CD14-positive monocyte (primary cell): ENCODE measurements at regions not wholly inside any gene's neighbourhood (a gene's known extent, or its start where the extent isn't known, plus 50 kb on each side); places are given as distances from the start of the nearest gene placed in this dataset.

ENCODE experiments used
- DNase-seq, 3 donors: peaks; one replicate each; pipeline ENCODE4 v3.0.0-alpha.2; 2011 to 2022
- H2AFZ ChIP-seq: 2 replicates; pipeline ENCODE4 v1.6.0; 2012; ENCODE audit warnings: mild to moderate bottlenecking, low read depth, low read length, inconsistent platforms; ENCODE audit not compliant: insufficient read depth, poor library complexity, severe bottlenecking
- H3K27ac ChIP-seq, 2 donors: 1 replicate in 1 of 2; 2 replicates in 1 of 2; pipeline ENCODE4 v1.5.1; 2012 to 2013; ENCODE audit warnings: low read length in 2 of 2, control low read depth in 1 of 2, inconsistent platforms in 1 of 2, low read depth in 1 of 2, mild to moderate bottlenecking in 1 of 2
- H3K27me3 ChIP-seq, 2 donors: one replicate each; pipeline versions ENCODE4 v1.6.0 to v1.6.1; 2011 to 2013; ENCODE audit warnings: low read length in 2 of 2; ENCODE audit not compliant: control insufficient read depth in 2 of 2, insufficient read depth in 2 of 2
- H3K36me3 ChIP-seq, 2 donors: replicated peaks in 1 of 2; 1 replicate in 1 of 2; 2 replicates in 1 of 2; pipeline versions ENCODE4 v1.5.1 to v1.6.1; 2012 to 2013; ENCODE audit warnings: low read length in 2 of 2, control low read depth in 1 of 2, inconsistent platforms in 1 of 2, mild to moderate bottlenecking in 1 of 2; ENCODE audit not compliant: insufficient read depth in 2 of 2, control insufficient read depth in 1 of 2
- H3K4me1 ChIP-seq, 2 donors: 1 replicate in 1 of 2; 2 replicates in 1 of 2; pipeline versions ENCODE4 v1.5.1 to v1.6.1; 2012 to 2013; ENCODE audit warnings: low read length in 2 of 2, control low read depth in 1 of 2, inconsistent platforms in 1 of 2, mild to moderate bottlenecking in 1 of 2, moderate library complexity in 1 of 2; ENCODE audit not compliant: insufficient read depth in 2 of 2, control insufficient read depth in 1 of 2
- H3K4me2 ChIP-seq: replicated peaks from 2 replicates; pipeline ENCODE3; 2012; ENCODE audit warnings: low read length, moderate library complexity, mild to moderate bottlenecking; ENCODE audit not compliant: poor library complexity, severe bottlenecking; ENCODE audit errors: extremely low read depth
- H3K4me3 ChIP-seq, 3 experiments: fragments of 200-600 bp in 1 of 3; sonication (generic) in 1 of 3; replicated peaks in 1 of 3; 1 replicate in 2 of 3; 2 replicates in 1 of 3; pipeline ENCODE4 v1.5.1; 2011 to 2013; ENCODE audit warnings: low read length in 3 of 3, mild to moderate bottlenecking in 3 of 3, control low read depth in 2 of 3, low read depth in 2 of 3, inconsistent platforms in 1 of 3, moderate library complexity in 1 of 3
- H3K79me2 ChIP-seq: 2 replicates; pipeline ENCODE4 v1.6.0; 2012; ENCODE audit warnings: mild to moderate bottlenecking, control low read depth, inconsistent platforms, low read length, moderate library complexity; ENCODE audit not compliant: insufficient read depth
- H3K9ac ChIP-seq: 2 replicates; pipeline ENCODE4 v1.6.0; 2017; ENCODE audit warnings: low read length, mild to moderate bottlenecking; ENCODE audit not compliant: insufficient read depth, poor library complexity, severe bottlenecking
- H3K9me3 ChIP-seq, 2 donors: replicated peaks in 1 of 2; 1 replicate in 1 of 2; 2 replicates in 1 of 2; pipeline versions ENCODE4 v1.5.1 to v1.6.1; 2012 to 2013; ENCODE audit warnings: low read length in 2 of 2, control low read depth in 1 of 2; ENCODE audit not compliant: control insufficient read depth in 1 of 2, insufficient read depth in 1 of 2
- H4K20me1 ChIP-seq: 2 replicates; pipeline ENCODE4 v1.6.0; 2012; ENCODE audit warnings: mild to moderate bottlenecking, low read length, control low read depth, moderate library complexity; ENCODE audit not compliant: insufficient read depth
- H3K27ac Mint-ChIP-seq, 7 donors: one replicate each; pipeline ENCODE4 v1.8.0; 2020; ENCODE audit warnings: mild to moderate bottlenecking in 7 of 7, mixed read lengths in 7 of 7, moderate library complexity in 6 of 7, inconsistent platforms in 2 of 7
- H3K27me3 Mint-ChIP-seq, 3 donors: one replicate each; pipeline ENCODE4 v1.8.0; 2021 to 2022; ENCODE audit warnings: low read depth in 3 of 3, mild to moderate bottlenecking in 3 of 3, mixed read lengths in 3 of 3, moderate library complexity in 3 of 3, inconsistent platforms in 1 of 3
- H3K36me3 Mint-ChIP-seq, 2 donors: one replicate each; pipeline ENCODE4 v1.8.0; 2020; ENCODE audit warnings: mixed read lengths in 2 of 2, inconsistent platforms in 1 of 2, mild to moderate bottlenecking in 1 of 2
- H3K4me1 Mint-ChIP-seq: one replicate; pipeline ENCODE4 v1.8.0; 2020; ENCODE audit warnings: mild to moderate bottlenecking, mixed read lengths
- H3K4me3 Mint-ChIP-seq, 2 donors: one replicate each; pipeline ENCODE4 v1.8.0; 2020; ENCODE audit warnings: mild to moderate bottlenecking in 2 of 2, mixed read lengths in 2 of 2, moderate library complexity in 1 of 2
- H3K9me3 Mint-ChIP-seq, 7 donors: one replicate each; pipeline ENCODE4 v1.8.0; 2020 to 2022; ENCODE audit warnings: mixed read lengths in 7 of 7, mild to moderate bottlenecking in 6 of 7, moderate library complexity in 6 of 7, inconsistent platforms in 2 of 7
- WGBS: methylation state at CpG from one replicate; pipeline ENCODE4 v1.1.5; 2013; ENCODE audit warnings: missing lambda C conversion rate; ENCODE audit not compliant: insufficient coverage; 5-methylcytosine and 5-hydroxymethylcytosine counted together
- intact Hi-C, 2 donors: fragments of 100-400 bp; cut with micrococcal nuclease; formaldehyde crosslinking; loops; one replicate each; pipeline versions ENCODE4 v1.15.0 to v1.15.1; 2023
- TF ChIP-seq, protein P1 (sequence below): fragments of 200-600 bp; IDR thresholded peaks from one replicate; pipeline ENCODE4 v1.8.0; 2022; ENCODE audit warnings: antibody characterized with exemption, mild to moderate bottlenecking

DNA sequence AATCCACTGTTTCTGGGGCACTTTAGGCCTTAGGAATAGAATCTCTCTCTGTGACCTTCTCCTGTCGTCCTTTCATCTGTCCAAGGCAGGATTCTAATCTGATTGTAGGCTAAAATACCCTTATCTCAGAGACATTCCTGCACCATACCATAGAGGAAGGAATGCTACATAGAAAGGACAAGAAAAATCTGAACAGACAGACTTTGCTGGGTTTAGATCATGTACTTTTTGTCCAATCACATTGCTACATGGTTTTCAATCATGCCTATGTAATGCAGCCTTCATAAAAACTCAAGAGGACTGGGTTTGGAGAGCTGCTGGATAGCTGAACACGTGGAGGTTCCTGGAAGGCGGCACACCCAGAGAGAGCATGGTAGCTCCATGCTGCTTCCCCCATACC is 378.5 kb upstream of the SEMA6D start:
- Mint-ChIP-seq H3K27ac (no peak overlapping the region), H3K27me3 (peaks cover 0 to 5% (median 0%) of the 10 kb centered on the region in 3 donors), H3K4me3 (no peak overlapping the region), H3K9me3 (peaks cover 4 to 16% (median 8%) of the 10 kb centered on the region in 7 donors), H3K36me3 (no peaks in the 10 kb centered on the region), H3K4me1 (no peaks in the 10 kb centered on the region)
- peaks cover 5 to 6% of the 10 kb centered on the region in 2 donors for H3K9me3 ChIP-seq
- intact Hi-C loops: no loop called here
- H3K27ac ChIP-seq: no peak overlapping the region
- no peaks in the 10 kb centered on the region for H3K4me1 ChIP-seq
- H3K79me2 ChIP-seq: no peaks in the 10 kb centered on the region
- no peaks in the 10 kb centered on the region for H3K27me3 ChIP-seq
- H3K4me3 ChIP-seq: no peak overlapping the region
- no peak overlapping the region for H3K9ac ChIP-seq
- no peaks in the 10 kb centered on the region for H4K20me1 ChIP-seq
- TF ChIP-seq, protein P1, sequence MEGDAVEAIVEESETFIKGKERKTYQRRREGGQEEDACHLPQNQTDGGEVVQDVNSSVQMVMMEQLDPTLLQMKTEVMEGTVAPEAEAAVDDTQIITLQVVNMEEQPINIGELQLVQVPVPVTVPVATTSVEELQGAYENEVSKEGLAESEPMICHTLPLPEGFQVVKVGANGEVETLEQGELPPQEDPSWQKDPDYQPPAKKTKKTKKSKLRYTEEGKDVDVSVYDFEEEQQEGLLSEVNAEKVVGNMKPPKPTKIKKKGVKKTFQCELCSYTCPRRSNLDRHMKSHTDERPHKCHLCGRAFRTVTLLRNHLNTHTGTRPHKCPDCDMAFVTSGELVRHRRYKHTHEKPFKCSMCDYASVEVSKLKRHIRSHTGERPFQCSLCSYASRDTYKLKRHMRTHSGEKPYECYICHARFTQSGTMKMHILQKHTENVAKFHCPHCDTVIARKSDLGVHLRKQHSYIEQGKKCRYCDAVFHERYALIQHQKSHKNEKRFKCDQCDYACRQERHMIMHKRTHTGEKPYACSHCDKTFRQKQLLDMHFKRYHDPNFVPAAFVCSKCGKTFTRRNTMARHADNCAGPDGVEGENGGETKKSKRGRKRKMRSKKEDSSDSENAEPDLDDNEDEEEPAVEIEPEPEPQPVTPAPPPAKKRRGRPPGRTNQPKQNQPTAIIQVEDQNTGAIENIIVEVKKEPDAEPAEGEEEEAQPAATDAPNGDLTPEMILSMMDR: no peak
- no CpG with 5 or more reads among the region's 3 CpGs for WGBS
- no peak for DNase-seq
- no peak overlapping the region for H2AFZ ChIP-seq
- no peaks in the 10 kb centered on the region for H3K36me3 ChIP-seq
- no peak overlapping the region for H3K4me2 ChIP-seq

DNA sequence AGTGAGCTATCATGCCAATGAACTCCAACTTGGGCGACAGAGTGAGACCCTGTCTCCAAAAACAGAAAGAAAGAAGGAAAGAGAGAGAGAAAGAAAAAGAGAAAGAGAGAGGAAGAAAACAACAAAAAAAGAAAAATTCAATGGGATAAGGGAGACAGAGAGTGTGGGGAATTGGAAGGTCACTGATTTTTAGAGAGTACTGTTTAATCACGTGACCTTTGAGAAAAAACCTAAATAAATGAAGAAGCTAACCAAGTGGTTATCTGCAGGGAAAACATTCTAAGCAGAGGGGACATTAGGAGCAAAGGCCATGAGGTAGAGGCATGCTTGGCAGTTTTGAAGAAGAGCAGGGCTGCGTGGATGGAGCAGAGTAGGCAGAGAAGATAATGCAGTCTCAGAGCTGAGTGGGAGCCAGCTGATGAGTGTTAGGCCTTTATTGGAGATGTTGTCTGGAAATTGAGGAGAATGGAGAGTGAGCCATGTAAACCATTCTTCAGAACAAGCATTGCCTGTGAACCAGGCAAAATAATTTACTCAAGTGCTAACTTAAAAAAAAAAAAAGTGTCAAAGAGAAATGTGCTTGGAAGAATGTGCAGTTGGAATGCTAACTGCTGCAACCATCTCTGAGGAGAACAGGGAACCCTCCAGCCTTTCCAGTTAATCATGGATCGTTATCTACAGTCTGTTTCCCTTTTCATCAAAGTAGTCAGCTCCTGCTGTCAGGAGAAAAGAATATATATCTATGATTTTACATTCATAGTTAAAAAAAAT is 377.3 kb upstream of the SEMA6D start:
- Histone ChIP-seq H3K9me3 (peaks cover 5 to 6% of the 10 kb centered on the region in 2 donors), H3K79me2 (no peaks in the 10 kb centered on the region), H3K27ac (no peak overlapping the region), H3K4me2 (no peak overlapping the region), H3K4me3 (no peak overlapping the region), H3K4me1 (no peaks in the 10 kb centered on the region), H3K9ac (no peak overlapping the region), H3K36me3 (no peaks in the 10 kb centered on the region), H3K27me3 (no peaks in the 10 kb centered on the region), H4K20me1 (no peaks in the 10 kb centered on the region), H2AFZ (no peak overlapping the region)
- Mint-ChIP-seq H3K9me3 (peaks cover 2 to 16% (median 8%) of the 10 kb centered on the region in 7 donors), H3K4me1 (no peaks in the 10 kb centered on the region), H3K36me3 (no peaks in the 10 kb centered on the region), H3K4me3 (no peak overlapping the region), H3K27ac (no peak overlapping the region), H3K27me3 (peaks cover 0 to 5% (median 0%) of the 10 kb centered on the region in 3 donors)
- intact Hi-C loops: no loop called here
- whole genome bisulfite sequencing: 85% methylated on average over 3 of the region's 4 CpGs
- no peak for DNase-seq
- TF ChIP-seq, protein P1: no peak
